ENCODE measurements at regions not wholly inside any gene's neighbourhood (a gene's known extent, or its start where the extent isn't known, plus 50 kb on each side); places are given as distances from the start of the nearest gene placed in this dataset.

DNA sequence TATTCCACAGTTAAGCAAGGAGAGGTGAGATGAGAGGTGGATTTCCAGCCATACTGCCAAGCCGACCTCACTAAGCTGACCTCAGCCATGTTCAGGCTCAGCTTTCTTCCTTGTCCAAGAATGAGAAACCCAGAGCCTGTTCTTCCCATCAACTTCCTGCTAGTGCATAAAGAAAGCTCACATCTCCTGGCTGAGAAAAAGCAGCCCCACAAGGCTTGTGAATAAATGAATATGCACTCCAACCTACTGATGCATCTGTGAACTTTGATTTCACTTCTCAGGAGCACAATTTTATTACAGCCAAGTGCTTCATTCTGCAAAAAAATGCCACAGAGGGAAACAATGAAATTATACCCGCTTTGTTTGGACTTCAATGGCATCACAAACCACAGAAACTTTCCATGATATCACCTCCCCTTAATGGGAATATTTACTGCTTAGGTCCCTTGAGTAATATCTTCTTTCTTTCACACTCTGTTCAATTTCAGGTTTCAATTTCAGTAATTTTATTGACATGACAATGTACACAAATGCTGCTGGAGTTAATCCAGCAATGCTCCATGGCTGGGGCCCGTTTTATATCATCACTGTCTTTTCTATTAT is 437.0 kb upstream of the PPP2R3A start:
- Histone ChIP-seq H3K79me2 (ENCODE audit: control insufficient read depth, insufficient read depth, low read length) (no peaks in the 10 kb centered on the region), H2AFZ (ENCODE audit: low read length) (no peak overlapping the region), H3K9ac (ENCODE audit: insufficient read depth, low read length) (no peak overlapping the region), H3K4me2 (ENCODE audit: extremely low read depth, insufficient read depth, low read length) (no peak overlapping the region), H3K4me3 (replicated peaks in 1 of 4; ENCODE audit: control extremely low read depth in 1 of 4, insufficient read depth in 1 of 4, low read depth in 3 of 4, low read length in 4 of 4) (no peak overlapping the region), H4K20me1 (ENCODE audit: control insufficient read depth, extremely low read depth, insufficient read depth, low read length) (no peaks in the 10 kb centered on the region), H3K36me3 (ENCODE audit: control insufficient read depth, insufficient read depth, low read length) (no peaks in the 10 kb centered on the region), H3K4me1 (ENCODE audit: control insufficient read depth, extremely low read depth, insufficient read depth, low read length) (no peaks in the 10 kb centered on the region), H3K27me3 (ENCODE audit: control insufficient read depth, insufficient read depth, low read length) (no peaks in the 10 kb centered on the region), H3K9me3 (ENCODE audit: control insufficient read depth, insufficient read depth, low read depth, low read length) (no peaks in the 10 kb centered on the region), H3K27ac (ENCODE audit: insufficient read depth, low read length) (no peak overlapping the region)
- DNase-seq (ENCODE audit: low read depth in 2 of 2), result no peak
- no peak for TF ChIP-seq EZH2 (IDR thresholded peaks at IDR 0.05; ENCODE audit: low read length, missing control alignments)
- no peak for TF ChIP-seq CTCF (conservative IDR thresholded peaks at IDR 0.05 in 1 of 2, IDR thresholded peaks at IDR 0.05 in 1 of 2; ENCODE audit: low read depth in 1 of 2, low read length in 2 of 2)

GRCh38 chr3:135532021-135532420 is 433.5 kb upstream of the PPP2R3A start:
- Histone ChIP-seq H3K4me1 (ENCODE audit: control insufficient read depth, extremely low read depth, insufficient read depth, low read length) (no peaks in the 10 kb centered on the region), H3K36me3 (ENCODE audit: control insufficient read depth, insufficient read depth, low read length) (no peaks in the 10 kb centered on the region), H2AFZ (ENCODE audit: low read length) (no peak overlapping the region), H3K27ac (ENCODE audit: insufficient read depth, low read length) (no peak overlapping the region), H3K4me3 (replicated peaks in 1 of 4; ENCODE audit: control extremely low read depth in 1 of 4, insufficient read depth in 1 of 4, low read depth in 3 of 4, low read length in 4 of 4) (no peak overlapping the region), H3K9ac (ENCODE audit: insufficient read depth, low read length) (no peak overlapping the region), H4K20me1 (ENCODE audit: control insufficient read depth, extremely low read depth, insufficient read depth, low read length) (no peaks in the 10 kb centered on the region), H3K9me3 (ENCODE audit: control insufficient read depth, insufficient read depth, low read depth, low read length) (no peaks in the 10 kb centered on the region), H3K27me3 (ENCODE audit: control insufficient read depth, insufficient read depth, low read length) (no peaks in the 10 kb centered on the region), H3K4me2 (ENCODE audit: extremely low read depth, insufficient read depth, low read length) (no peak overlapping the region), H3K79me2 (ENCODE audit: control insufficient read depth, insufficient read depth, low read length) (no peaks in the 10 kb centered on the region)
- DNase-seq (ENCODE audit: low read depth in 2 of 2), result no peak
- TF ChIP-seq CTCF (conservative IDR thresholded peaks at IDR 0.05 in 1 of 2, IDR thresholded peaks at IDR 0.05 in 1 of 2; ENCODE audit: low read depth in 1 of 2, low read length in 2 of 2) (no peak), EZH2 (IDR thresholded peaks at IDR 0.05; ENCODE audit: low read length, missing control alignments) (no peak)

DNA sequence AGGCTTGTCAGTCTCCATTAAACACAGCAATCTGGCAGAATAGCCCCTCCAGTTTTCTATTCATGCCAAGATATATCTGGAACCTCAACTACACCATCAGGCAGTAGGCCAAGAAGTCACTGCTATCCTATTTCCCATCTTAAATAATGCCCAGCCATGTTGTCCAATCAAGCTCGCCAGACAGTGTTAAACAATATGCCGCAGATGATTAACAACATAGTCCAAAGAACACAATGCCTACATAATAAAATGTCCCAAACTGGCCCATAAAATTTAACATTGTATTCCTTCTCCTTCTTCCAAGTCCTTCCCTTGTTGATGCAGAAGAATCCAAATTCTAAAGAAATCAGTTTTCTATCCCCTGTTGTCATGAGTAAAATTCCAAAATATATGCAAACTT is 427.4 kb upstream of the PPP2R3A start:
- Histone ChIP-seq H3K4me1 (ENCODE audit: control insufficient read depth, extremely low read depth, insufficient read depth, low read length) (no peaks in the 10 kb centered on the region), H3K27ac (ENCODE audit: insufficient read depth, low read length) (no peak overlapping the region), H3K27me3 (ENCODE audit: control insufficient read depth, insufficient read depth, low read length) (no peaks in the 10 kb centered on the region), H2AFZ (ENCODE audit: low read length) (no peak overlapping the region), H3K36me3 (ENCODE audit: control insufficient read depth, insufficient read depth, low read length) (no peaks in the 10 kb centered on the region), H3K79me2 (ENCODE audit: control insufficient read depth, insufficient read depth, low read length) (no peaks in the 10 kb centered on the region), H3K9me3 (ENCODE audit: control insufficient read depth, insufficient read depth, low read depth, low read length) (no peaks in the 10 kb centered on the region), H3K4me2 (ENCODE audit: extremely low read depth, insufficient read depth, low read length) (no peak overlapping the region), H3K9ac (ENCODE audit: insufficient read depth, low read length) (no peak overlapping the region), H3K4me3 (replicated peaks in 1 of 4; ENCODE audit: control extremely low read depth in 1 of 4, insufficient read depth in 1 of 4, low read depth in 3 of 4, low read length in 4 of 4) (no peak overlapping the region), H4K20me1 (ENCODE audit: control insufficient read depth, extremely low read depth, insufficient read depth, low read length) (no peaks in the 10 kb centered on the region)
- TF ChIP-seq CTCF (conservative IDR thresholded peaks at IDR 0.05 in 1 of 2, IDR thresholded peaks at IDR 0.05 in 1 of 2; ENCODE audit: low read depth in 1 of 2, low read length in 2 of 2) (no peak), EZH2 (IDR thresholded peaks at IDR 0.05; ENCODE audit: low read length, missing control alignments) (no peak)
- DNase-seq (ENCODE audit: low read depth in 2 of 2), result no peak
